H1 (cell line): ENCODE measurements at regions not wholly inside any gene's neighbourhood (a gene's known extent, or its start where the extent isn't known, plus 50 kb on each side); places are given as distances from the start of the nearest gene placed in this dataset.

Experiments
- CHD1 ChIP-seq: IDR thresholded peaks from 2 replicates; pipeline ENCODE4 v1.6.1; 2012; ENCODE audit warnings: low read depth, low read length, improper control_type of control experiment
- CHD7 ChIP-seq: fragments of 300-600 bp; sonication (generic); IDR thresholded peaks from 2 replicates; pipeline ENCODE4 v1.7.1; 2012; ENCODE audit warnings: low read length, moderate library complexity, mild to moderate bottlenecking, inconsistent platforms; ENCODE audit not compliant: insufficient replicate concordance

- TF ChIP-seq CHD7 (no peak), CHD1 (no peak)
- TF ChIP-seq, all 59 proteins: peak for 0
Measured at GRCh38 chr15:35958021-35958420, 412.1 kb upstream of the DPH6 start (continued).
